Spleen (tissue), 11 donors: ENCODE measurements at regions not wholly inside any gene's neighbourhood (a gene's known extent, or its start where the extent isn't known, plus 50 kb on each side); places are given as distances from the start of the nearest gene placed in this dataset.
"Not testable (repeated sequence)": the region's sequence is repeated elsewhere in the genome, so short reads cannot be mapped to it uniquely, and the experiment has no call there.

Experiments used
- DNase-seq: peaks from one replicate; pipeline ENCODE4 v3.0.0-alpha.2; 2020
- H3K27ac ChIP-seq, 8 donors: fragments of 200-600 bp; sonication (generic) in 7 of 8; 1 replicate in 4 of 8; 2 replicates in 4 of 8; pipeline versions ENCODE4 v1.5.0 to v1.8.0; 2016 to 2021; ENCODE audit warnings: inconsistent platforms in 4 of 8, mild to moderate bottlenecking in 4 of 8, moderate library complexity in 1 of 8
- H3K27me3 ChIP-seq, 7 donors: fragments of 200-600 bp; sonication (generic) in 6 of 7; replicated peaks in 1 of 7; 1 replicate in 4 of 7; 2 replicates in 3 of 7; pipeline versions ENCODE4 v1.5.0 to v1.8.0; 2016 to 2021; ENCODE audit warnings: inconsistent platforms in 3 of 7, mild to moderate bottlenecking in 1 of 7
- H3K36me3 ChIP-seq, 6 donors: fragments of 200-600 bp; sonication (generic) in 5 of 6; 1 replicate in 4 of 6; 2 replicates in 2 of 6; pipeline versions ENCODE4 v1.5.0 to v1.8.0; 2016 to 2021; ENCODE audit warnings: inconsistent platforms in 2 of 6
- H3K4me1 ChIP-seq, 6 donors: fragments of 200-600 bp; sonication (generic) in 5 of 6; 1 replicate in 3 of 6; 2 replicates in 3 of 6; pipeline versions ENCODE4 v1.5.0 to v1.8.0; 2016 to 2021; ENCODE audit warnings: inconsistent platforms in 3 of 6
- H3K4me3 ChIP-seq, 8 donors: fragments of 200-600 bp; sonication (generic) in 7 of 8; 1 replicate in 4 of 8; 2 replicates in 4 of 8; pipeline versions ENCODE4 v1.5.0 to v1.8.0; 2016 to 2021; ENCODE audit warnings: inconsistent platforms in 4 of 8, mild to moderate bottlenecking in 4 of 8, moderate library complexity in 2 of 8
- H3K9me3 ChIP-seq, 8 donors: fragments of 200-600 bp; sonication (generic) in 7 of 8; 1 replicate in 4 of 8; 2 replicates in 4 of 8; pipeline versions ENCODE4 v1.5.0 to v1.8.0; 2016 to 2021; ENCODE audit warnings: inconsistent platforms in 4 of 8
- POLR2A ChIP-seq, 3 donors: fragments of 450-650 bp; IDR thresholded peaks; one replicate each; pipeline ENCODE4 v1.5.1; 2017; ENCODE audit warnings: antibody characterized with exemption in 3 of 3, mild to moderate bottlenecking in 1 of 3
- POLR2AphosphoS5 ChIP-seq, 3 donors: sonication (generic); formaldehyde crosslinking; IDR thresholded peaks; one replicate each; pipeline ENCODE4 v1.5.1; 2017; ENCODE audit warnings: antibody characterized with exemption in 3 of 3
- WGBS, 5 donors: extraction: QIAGEN DNeasy Blood & Tissue Kit in 3 of 5; methylation state at CpG; one replicate each; pipeline versions ENCODE4 v1.1.5 to v1.1.7; 2013 to 2018; 5-methylcytosine and 5-hydroxymethylcytosine counted together
- intact Hi-C: fragments of 100-400 bp; cut with DNase I; formaldehyde crosslinking; loops from one replicate; pipeline ENCODE4 v1.15.0; 2023; ENCODE audit warnings: low total_unique reads
- TF ChIP-seq, protein P1 (sequence below), 11 experiments: fragments of 200-600 bp in 7 of 11; fragments of 450-650 bp in 4 of 11; sonication (generic) in 4 of 11; IDR thresholded peaks in 8 of 11; conservative IDR thresholded peaks in 3 of 11; 1 replicate in 7 of 11; 2 replicates in 4 of 11; pipeline versions ENCODE4 v1.4.0 to v1.8.0; 2016 to 2021; ENCODE audit warnings: antibody characterized with exemption in 11 of 11, inconsistent platforms in 4 of 11, mild to moderate bottlenecking in 1 of 11
- donor health status: healthy with polysubstance abuse.
- donor health status: DM: no; HTN: no; CAD: no; lungs with moderate emphysema.
- donor health status: DM: no; HTN: no; CAD: no.
- donor health status: Bipolar disorder and iron deficiency.
- donor health status: healthy.
- donor health status: DM: no; HTN: no; CAD: no.
- donor health status: DM: yes; HTN: yes; CAD: no.

DNA sequence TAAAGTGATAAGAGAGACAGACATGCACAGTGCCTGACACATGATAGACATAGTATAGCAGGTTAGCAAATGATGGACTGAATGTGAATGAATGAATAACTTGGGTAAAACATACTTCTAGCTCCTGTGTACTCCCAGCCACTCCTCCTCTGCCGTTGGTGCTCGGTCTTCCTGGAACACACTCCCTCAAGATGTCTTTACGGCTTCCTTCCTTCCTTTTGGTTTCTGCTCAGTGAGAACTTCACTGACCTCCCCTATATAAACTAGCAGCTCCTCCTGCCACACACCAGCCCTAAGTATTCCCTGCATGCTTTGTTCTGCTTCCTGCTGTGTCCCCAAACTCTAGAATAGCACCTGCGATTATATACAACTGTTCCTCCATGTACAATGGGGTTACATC is 50.2 kb downstream of the RAD54L2 start:
- peaks cover 0 to 19% (median 4%) of the 10 kb centered on the region in 6 donors for H3K4me1 ChIP-seq
- H3K27me3 ChIP-seq: no peaks in the 10 kb centered on the region
- no peak for DNase-seq
- H3K27ac ChIP-seq: no peak overlapping the region
- WGBS, 5 donors: 11 to 30% (median 19%) methylated on average over 4 of the region's 4 CpGs
- H3K36me3 ChIP-seq: peaks cover 0 to 55% (median 20%) of the 10 kb centered on the region in 6 donors
- no peak overlapping the region for H3K4me3 ChIP-seq
- TF ChIP-seq, protein P1, sequence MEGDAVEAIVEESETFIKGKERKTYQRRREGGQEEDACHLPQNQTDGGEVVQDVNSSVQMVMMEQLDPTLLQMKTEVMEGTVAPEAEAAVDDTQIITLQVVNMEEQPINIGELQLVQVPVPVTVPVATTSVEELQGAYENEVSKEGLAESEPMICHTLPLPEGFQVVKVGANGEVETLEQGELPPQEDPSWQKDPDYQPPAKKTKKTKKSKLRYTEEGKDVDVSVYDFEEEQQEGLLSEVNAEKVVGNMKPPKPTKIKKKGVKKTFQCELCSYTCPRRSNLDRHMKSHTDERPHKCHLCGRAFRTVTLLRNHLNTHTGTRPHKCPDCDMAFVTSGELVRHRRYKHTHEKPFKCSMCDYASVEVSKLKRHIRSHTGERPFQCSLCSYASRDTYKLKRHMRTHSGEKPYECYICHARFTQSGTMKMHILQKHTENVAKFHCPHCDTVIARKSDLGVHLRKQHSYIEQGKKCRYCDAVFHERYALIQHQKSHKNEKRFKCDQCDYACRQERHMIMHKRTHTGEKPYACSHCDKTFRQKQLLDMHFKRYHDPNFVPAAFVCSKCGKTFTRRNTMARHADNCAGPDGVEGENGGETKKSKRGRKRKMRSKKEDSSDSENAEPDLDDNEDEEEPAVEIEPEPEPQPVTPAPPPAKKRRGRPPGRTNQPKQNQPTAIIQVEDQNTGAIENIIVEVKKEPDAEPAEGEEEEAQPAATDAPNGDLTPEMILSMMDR (IDR thresholded peaks at IDR 0.05 in 8 of 11, conservative IDR thresholded peaks at IDR 0.05 in 3 of 11): no peak
- TF ChIP-seq POLR2A (IDR thresholded peaks at IDR 0.05) (no peak), POLR2AphosphoS5 (IDR thresholded peaks at IDR 0.05) (no peak)
- no peaks in the 10 kb centered on the region for H3K9me3 ChIP-seq
- intact Hi-C loops: no loop called here

- Histone ChIP-seq H3K27ac (no peak overlapping the region), H3K36me3 (peaks cover 0 to 69% (median 23%) of the 10 kb centered on the region in 6 donors), H3K27me3 (no peaks in the 10 kb centered on the region), H3K4me1 (peaks cover 0 to 16% (median 4%) of the 10 kb centered on the region in 6 donors), H3K4me3 (no peak overlapping the region), H3K9me3 (no peaks in the 10 kb centered on the region)
- intact Hi-C loops: no loop called here
- WGBS, 5 donors: 86 to 92% (median 90%) methylated on average over 5 of the region's 5 CpGs
- TF ChIP-seq, protein P1 (IDR thresholded peaks at IDR 0.05 in 8 of 11, conservative IDR thresholded peaks at IDR 0.05 in 3 of 11): no peak
- DNase-seq: no peak
Measured at GRCh38 chr3:51591231-51591630, 52.7 kb downstream of the RAD54L2 start.

- Histone ChIP-seq H3K36me3 (peaks cover 0 to 80% (median 26%) of the 10 kb centered on the region in 6 donors), H3K4me3 (no peak overlapping the region), H3K9me3 (no peaks in the 10 kb centered on the region), H3K4me1 (peaks cover 0 to 6% (median 2%) of the 10 kb centered on the region in 6 donors), H3K27me3 (no peaks in the 10 kb centered on the region), H3K27ac (no peak overlapping the region)
- intact Hi-C loops: no loop called here
- WGBS, 5 donors: 93 to 98% (median 97%) methylated on average over 4 of the region's 4 CpGs
- TF ChIP-seq POLR2AphosphoS5 (IDR thresholded peaks at IDR 0.05): no peak
- TF ChIP-seq, protein P1 (IDR thresholded peaks at IDR 0.05 in 8 of 11, conservative IDR thresholded peaks at IDR 0.05 in 3 of 11): no peak
- no peak for TF ChIP-seq POLR2A (IDR thresholded peaks at IDR 0.05)
- DNase-seq: no peak
Measured at GRCh38 chr3:51593697-51594096, 55.2 kb downstream of the RAD54L2 start.

DNA sequence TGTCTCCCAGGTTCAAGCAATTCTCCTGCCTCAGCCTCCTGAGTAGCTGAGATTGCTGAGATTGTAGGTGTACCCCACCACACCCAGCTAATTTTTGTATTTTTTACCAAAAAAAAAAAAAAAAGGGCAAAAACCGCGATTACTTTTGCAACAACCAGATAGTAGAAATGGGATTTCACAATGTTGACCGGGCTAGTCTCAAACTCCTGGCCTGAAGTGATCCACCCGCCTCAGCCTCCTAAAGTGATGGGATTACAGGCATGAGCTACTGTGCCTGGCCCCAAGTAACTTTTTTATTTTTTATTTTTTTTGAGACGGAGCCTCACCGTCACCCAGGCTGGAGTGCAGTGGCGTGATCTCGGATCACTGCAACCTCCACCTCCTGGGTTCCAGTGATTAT is 61.1 kb downstream of the RAD54L2 start:
- DNase-seq, H3K27me3 ChIP-seq, intact Hi-C loops, H3K27ac ChIP-seq, H3K4me3 ChIP-seq, H3K9me3 ChIP-seq, H3K4me1 ChIP-seq: not testable (repeated sequence)
- H3K36me3 ChIP-seq: peaks cover 0 to 39% (median 7%) of the 10 kb centered on the region in 6 donors
- 76 to 93% (median 85%) methylated on average over 8 of the region's 8 CpGs for WGBS, 5 donors

DNA sequence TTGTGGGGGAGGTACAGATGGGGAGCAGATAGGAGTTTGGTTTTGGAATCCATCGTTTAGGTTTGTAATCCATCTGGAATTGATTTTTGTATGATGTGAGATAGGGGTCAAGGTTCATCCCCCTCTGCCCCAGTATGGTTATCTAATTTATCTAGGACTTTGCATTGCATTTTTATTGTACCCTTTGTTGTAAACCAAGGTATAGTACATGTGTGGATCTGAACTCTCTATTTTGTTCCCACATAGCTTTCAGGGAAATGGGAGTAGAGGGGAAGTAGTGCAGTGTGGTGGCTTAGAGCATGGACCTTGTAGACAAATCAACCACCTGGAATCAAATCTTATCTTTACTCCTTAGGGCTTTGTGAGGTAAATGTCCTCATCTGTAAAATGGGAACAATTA is 65.7 kb downstream of the RAD54L2 start:
- intact Hi-C loops: no loop called here
- no peak overlapping the region for H3K27ac ChIP-seq
- 89 to 100% (median 93%) methylated on average over 1 of the region's 1 CpG for WGBS, 5 donors
- peaks cover 0 to 22% (median 0%) of the 10 kb centered on the region in 6 donors for H3K36me3 ChIP-seq
- no peak overlapping the region for H3K4me3 ChIP-seq
- TF ChIP-seq, protein P1 (IDR thresholded peaks at IDR 0.05 in 8 of 11, conservative IDR thresholded peaks at IDR 0.05 in 3 of 11): no peak
- TF ChIP-seq POLR2AphosphoS5 (IDR thresholded peaks at IDR 0.05): no peak
- no peak for TF ChIP-seq POLR2A (IDR thresholded peaks at IDR 0.05)
- no peaks in the 10 kb centered on the region for H3K27me3 ChIP-seq
- no peak for DNase-seq
- H3K4me1 ChIP-seq: no peaks in the 10 kb centered on the region
- H3K9me3 ChIP-seq: peaks cover 0 to 7% (median 0%) of the 10 kb centered on the region in 8 donors
